GM18520 (cell line): ENCODE measurements at regions not wholly inside any gene's neighbourhood (a gene's known extent, or its start where the extent isn't known, plus 50 kb on each side); places are given as distances from the start of the nearest gene placed in this dataset.

Source experiments
- ATAC-seq: cut with Tn5 transposase; IDR thresholded peaks from one replicate; pipeline ENCODE4 v1.9.1; 2021; ENCODE audit not compliant: unreplicated experiment

DNA sequence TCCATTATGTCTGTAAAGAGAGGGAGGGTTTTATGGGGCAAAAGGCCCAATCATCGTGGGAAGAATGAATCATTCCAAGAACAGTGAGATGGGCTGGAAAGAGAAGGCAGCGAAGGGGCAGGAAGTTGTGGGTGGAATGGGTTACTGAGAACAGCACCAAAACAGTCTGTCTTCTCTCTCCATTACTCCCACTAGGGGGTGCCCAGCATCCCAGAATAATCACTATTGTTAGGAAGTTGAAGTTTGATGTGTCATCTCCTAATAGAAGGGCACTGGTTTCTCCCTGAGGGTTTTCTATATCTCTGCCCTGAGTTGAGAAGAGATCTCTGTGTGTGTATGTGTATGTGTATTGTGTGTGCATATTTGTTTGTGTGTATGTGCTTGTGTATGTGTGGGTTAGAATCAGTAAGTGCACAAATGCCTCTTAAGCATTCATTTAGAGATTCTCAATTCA is 76.6 kb upstream of the MAP4K3 start:
- peak; percentile 75 for ATAC-seq

DNA sequence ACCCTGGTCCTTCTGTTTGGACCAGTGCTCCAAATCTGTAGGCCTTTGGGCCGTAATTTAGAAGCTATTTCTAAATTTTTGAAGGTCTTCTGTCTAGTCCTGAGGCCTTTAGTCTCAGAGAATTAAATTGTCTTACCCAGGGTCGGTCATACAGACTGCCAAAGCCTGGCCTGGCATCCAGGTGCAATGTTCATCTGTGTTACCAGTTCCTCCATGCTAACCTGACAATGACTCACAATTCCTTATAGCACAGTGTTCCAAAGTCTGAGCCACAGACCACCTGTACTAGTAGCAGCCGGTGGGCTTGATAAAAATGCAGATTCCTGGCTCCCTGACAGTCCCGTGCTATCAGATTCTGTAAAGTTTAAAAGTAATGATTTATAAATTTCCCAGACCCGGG is 77.7 kb upstream of the MAP4K3 start:
- no peak for ATAC-seq

GRCh38 chr2:39515273-39515896 is 78.3 kb upstream of the MAP4K3 start:
- no peak for ATAC-seq

GRCh38 chr2:39515897-39516346 is 78.8 kb upstream of the MAP4K3 start:
- ATAC-seq = no peak

- no peak for ATAC-seq
Observed at GRCh38 chr2:39516347-39517101, 79.4 kb upstream of the MAP4K3 start.

GRCh38 chr2:39517102-39517436 is 80.0 kb upstream of the MAP4K3 start:
- ATAC-seq = no peak

GRCh38 chr2:39517622-39518021 is 80.5 kb upstream of the MAP4K3 start:
- ATAC-seq = no peak

GRCh38 chr2:39519886-39520285 is 82.8 kb upstream of the MAP4K3 start:
- no peak for ATAC-seq

DNA sequence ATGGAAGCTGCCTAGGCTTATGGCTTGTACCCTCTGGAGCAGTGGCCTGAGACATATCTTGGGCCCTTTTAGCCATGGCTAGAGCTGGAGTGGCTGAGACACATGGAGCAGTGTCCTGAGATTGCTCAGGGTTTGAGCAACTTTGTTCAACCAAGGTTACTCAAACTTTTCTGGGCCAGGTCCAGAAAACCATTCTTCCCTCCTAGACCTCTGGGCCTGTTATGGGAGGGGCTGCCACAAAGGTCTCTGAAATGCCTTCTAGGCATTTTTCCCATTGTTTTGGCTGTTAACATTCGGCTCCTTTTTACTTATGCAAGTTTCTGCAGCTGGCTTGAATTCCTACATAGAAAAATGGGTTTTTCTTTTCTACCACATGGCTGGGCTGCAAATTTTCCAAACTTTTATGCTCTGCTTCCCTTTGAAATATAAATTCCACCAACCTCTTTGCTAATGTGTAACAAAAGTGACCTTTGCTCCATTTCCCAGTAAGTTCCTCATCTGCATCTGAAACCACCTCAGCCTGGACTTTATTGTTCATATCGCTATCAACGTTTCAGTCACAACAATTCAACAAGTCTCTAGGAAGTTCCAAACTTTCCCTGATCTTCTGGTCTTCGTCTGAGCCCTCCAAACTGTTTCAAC is 84.9 kb upstream of the MAP4K3 start:
- ATAC-seq = no peak

DNA sequence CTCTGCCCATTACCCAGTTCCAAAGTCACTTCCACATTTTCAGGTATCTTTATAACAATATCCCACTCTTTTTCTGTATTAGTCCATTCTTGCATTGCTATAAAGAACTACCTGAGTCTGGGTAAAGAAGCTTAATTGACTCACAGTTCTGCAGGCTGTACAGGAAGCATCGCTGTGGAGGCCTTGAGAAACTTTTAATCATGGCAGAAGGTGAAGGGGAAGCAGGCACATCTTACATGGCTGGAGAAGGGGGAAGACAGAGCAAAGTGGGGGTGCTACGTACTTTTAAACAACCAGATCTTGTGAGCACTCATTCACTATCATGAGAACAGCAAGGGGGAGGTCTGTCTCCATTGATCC is 85.4 kb upstream of the MAP4K3 start:
- ATAC-seq = no peak

GRCh38 chr2:39523308-39524044 is 86.4 kb upstream of the MAP4K3 start:
- no peak for ATAC-seq

GRCh38 chr2:39524061-39524460 is 87.0 kb upstream of the MAP4K3 start:
- ATAC-seq = no peak

- ATAC-seq = no peak
Observed at GRCh38 chr2:39524756-39525635, 87.9 kb upstream of the MAP4K3 start.

- no peak for ATAC-seq
Observed at GRCh38 chr2:39525636-39526412, 88.7 kb upstream of the MAP4K3 start.

DNA sequence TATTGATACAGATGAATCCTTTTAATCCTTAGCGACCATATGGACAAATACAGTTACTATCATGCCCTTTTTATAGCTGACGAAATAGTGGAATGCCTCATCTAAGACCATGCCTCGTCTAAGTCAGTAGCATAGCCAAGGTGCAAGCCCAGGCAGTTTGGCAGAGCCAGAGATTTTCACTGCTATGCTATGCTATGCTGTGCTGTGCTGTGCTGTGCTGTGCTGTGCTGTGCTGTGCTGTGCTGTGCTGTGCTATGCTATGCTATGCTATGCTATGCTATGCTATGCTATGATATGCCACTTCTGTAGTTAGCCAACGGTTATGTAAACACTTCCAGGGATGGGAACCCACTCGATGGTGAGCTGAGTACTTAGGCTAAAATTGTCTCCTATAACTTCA is 91.6 kb upstream of the MAP4K3 start:
- ATAC-seq = no peak

DNA sequence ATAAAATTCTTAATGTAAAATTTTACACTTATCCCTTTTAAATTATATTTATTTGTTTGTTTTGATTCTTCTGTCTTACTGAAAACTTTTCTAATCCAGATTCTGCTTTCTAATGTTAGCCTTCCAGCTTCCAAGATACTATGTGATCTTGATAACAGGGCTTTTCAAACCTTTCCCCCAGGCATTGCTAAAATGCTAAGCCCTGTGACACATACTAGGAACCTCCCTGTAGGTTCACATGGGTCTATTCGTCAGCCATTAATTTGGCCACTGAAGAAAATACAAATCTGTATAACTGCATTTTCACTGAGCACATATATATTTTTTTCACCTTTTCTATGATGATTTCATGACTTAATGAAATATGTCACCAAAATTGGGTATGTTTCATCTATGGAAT is 92.8 kb upstream of the MAP4K3 start:
- no peak for ATAC-seq

DNA sequence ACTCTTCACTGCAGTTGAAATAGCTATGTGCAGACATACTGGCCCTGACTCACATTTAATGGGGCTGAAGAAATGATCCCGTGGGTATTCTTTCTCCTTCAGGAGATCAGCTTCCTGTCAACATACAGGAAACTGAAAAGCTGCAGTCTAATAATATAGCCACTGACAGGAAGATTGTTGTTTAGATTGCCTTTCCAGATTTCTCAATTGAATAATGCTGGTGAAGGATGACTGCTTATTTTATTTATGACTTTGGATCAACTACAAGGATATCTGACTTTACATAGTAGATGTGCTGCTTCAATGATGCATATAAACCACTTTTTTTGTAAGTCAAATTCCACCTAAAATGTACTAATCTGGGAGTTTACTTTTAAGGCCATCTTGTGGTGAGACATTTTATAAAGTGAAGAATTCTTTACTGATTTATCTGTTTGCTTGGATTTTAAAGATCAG is 93.4 kb upstream of the MAP4K3 start:
- ATAC-seq = no peak

- ATAC-seq = no peak
Observed at GRCh38 chr2:39531220-39531777, 94.2 kb upstream of the MAP4K3 start.

- no peak for ATAC-seq
Observed at GRCh38 chr2:39532933-39533332, 95.8 kb upstream of the MAP4K3 start.
